ENCODE measurements at regions not wholly inside any gene's neighbourhood (a gene's known extent, or its start where the extent isn't known, plus 50 kb on each side); places are given as distances from the start of the nearest gene placed in this dataset.

DNA sequence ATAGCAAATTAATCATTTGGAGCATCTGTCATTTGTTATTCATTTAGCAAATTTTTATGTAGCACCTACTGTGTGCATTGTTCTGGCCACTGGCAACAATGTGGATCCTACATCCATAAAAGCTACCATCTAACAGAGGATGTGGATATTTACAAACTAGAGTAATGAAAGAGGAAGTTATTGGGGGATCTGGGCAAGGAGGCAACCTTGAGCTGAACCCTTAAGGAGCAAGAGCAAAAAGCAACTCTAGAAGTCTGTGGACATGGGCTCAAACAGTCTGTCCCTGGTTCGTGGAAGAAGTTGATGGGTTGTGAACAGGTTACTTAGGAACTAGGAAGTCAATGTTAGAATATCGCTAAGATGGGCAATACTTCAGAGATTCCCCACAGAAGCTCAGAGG lies 259.9 kb downstream of the SYK start:
- Histone ChIP-seq H3K4me3 (replicated peaks; ENCODE audit: insufficient read depth, low read length) (no peak overlapping the region), H3K27me3 (ENCODE audit: insufficient read depth, poor library complexity, severe bottlenecking) (no peaks in the 10 kb centered on the region), H3K27ac (replicated peaks) (no peak overlapping the region)
- no peak for TF ChIP-seq REST (IDR thresholded peaks at IDR 0.05; ENCODE audit: insufficient replicate concordance, low read depth)
- no peak for TF ChIP-seq CTCF (IDR thresholded peaks at IDR 0.05; ENCODE audit: insufficient read depth, low read length)
- TF ChIP-seq SPI1 (IDR thresholded peaks at IDR 0.05; ENCODE audit: borderline replicate concordance, low read depth): no peak
- no peak for TF ChIP-seq POLR2AphosphoS5 (IDR thresholded peaks at IDR 0.05; ENCODE audit: low read depth)
- TF ChIP-seq GABPA (IDR thresholded peaks at IDR 0.05; ENCODE audit: low read depth): no peak
- no peak for DNase-seq (ENCODE audit: low read depth in 1 of 2, low spot score in 1 of 2)

DNA sequence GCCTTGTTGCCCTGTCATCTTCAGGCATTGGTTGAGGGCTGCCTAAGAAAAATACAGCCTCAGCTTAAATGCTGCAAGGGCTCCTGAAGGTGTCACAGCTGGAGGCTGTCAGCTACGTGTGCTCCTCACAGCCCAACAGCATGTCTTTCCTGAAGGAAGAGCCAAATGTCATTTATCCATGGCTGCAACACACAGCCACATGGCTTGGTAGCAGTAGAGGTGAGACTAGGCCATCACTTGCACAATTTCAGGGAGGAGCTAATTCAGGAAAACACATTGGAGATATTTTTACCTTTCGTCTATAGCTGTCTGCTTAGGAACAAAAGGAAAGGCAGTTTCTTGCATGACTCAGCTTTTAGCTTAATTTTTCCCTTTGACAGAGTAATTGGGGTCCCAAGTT lies 260.7 kb downstream of the SYK start:
- no peak for DNase-seq (ENCODE audit: low read depth in 1 of 2, low spot score in 1 of 2)
- Histone ChIP-seq H3K27me3 (ENCODE audit: insufficient read depth, poor library complexity, severe bottlenecking) (no peaks in the 10 kb centered on the region), H3K27ac (replicated peaks) (no peak overlapping the region), H3K4me3 (replicated peaks; ENCODE audit: insufficient read depth, low read length) (no peak overlapping the region)
- TF ChIP-seq REST (IDR thresholded peaks at IDR 0.05; ENCODE audit: insufficient replicate concordance, low read depth) (no peak), CTCF (IDR thresholded peaks at IDR 0.05; ENCODE audit: insufficient read depth, low read length) (no peak)

DNA sequence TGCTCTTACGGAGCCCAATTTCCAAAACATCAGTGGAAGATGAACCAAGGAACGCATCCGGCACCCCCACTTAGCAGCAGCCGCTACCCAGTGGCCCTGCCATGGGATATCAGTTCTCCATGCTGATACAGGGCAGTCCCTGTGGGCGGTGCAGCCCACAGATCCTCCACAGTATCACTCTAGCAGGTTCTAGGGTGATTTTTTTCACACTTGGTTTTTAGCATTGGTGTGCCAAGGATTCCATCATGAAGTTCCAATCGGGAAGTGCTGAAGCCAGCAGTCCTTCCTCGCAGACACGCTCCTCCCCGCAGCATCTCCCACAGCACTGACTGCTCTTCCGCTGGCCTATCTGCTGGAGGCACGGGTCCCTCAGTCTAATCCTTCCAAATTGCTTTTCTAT lies 261.9 kb downstream of the SYK start:
- H3K27ac ChIP-seq (replicated peaks): no peak overlapping the region
- no peak for DNase-seq (ENCODE audit: low read depth in 1 of 2, low spot score in 1 of 2)
- no peak for TF ChIP-seq SPI1 (IDR thresholded peaks at IDR 0.05; ENCODE audit: borderline replicate concordance, low read depth)
- TF ChIP-seq GABPA (IDR thresholded peaks at IDR 0.05; ENCODE audit: low read depth): no peak
- TF ChIP-seq REST (IDR thresholded peaks at IDR 0.05; ENCODE audit: insufficient replicate concordance, low read depth): no peak
- TF ChIP-seq CTCF (IDR thresholded peaks at IDR 0.05; ENCODE audit: insufficient read depth, low read length): no peak
- TF ChIP-seq POLR2AphosphoS5 (IDR thresholded peaks at IDR 0.05; ENCODE audit: low read depth): no peak
- no peaks in the 10 kb centered on the region for H3K27me3 ChIP-seq (ENCODE audit: insufficient read depth, poor library complexity, severe bottlenecking)
- H3K4me3 ChIP-seq (replicated peaks; ENCODE audit: insufficient read depth, low read length): no peak overlapping the region

Data from HL-60 (cell line).